HEK293 (cell line): ENCODE measurements at regions not wholly inside any gene's neighbourhood (a gene's known extent, or its start where the extent isn't known, plus 50 kb on each side); places are given as distances from the start of the nearest gene placed in this dataset.

Experiments used
- PRDM10 ChIP-seq: fragments of 450-650 bp; formaldehyde crosslinking; IDR thresholded peaks from 2 replicates; pipeline ENCODE4 v1.5.1; 2016; ENCODE audit warnings: missing biosample characterization, missing genetic modification characterization
- TCF7L2 ChIP-seq: IDR thresholded peaks from 2 replicates; pipeline ENCODE4 v1.6.1; 2011; ENCODE audit warnings: low read depth, mild to moderate bottlenecking, inconsistent platforms, low read length, moderate library complexity, borderline replicate concordance
- TF ChIP-seq, protein P1 (sequence below): fragments of 450-650 bp; formaldehyde crosslinking; IDR thresholded peaks from 2 replicates; pipeline ENCODE4 v1.5.1; 2017; ENCODE audit warnings: missing biosample characterization, missing genetic modification characterization
- TF ChIP-seq, protein P2 (sequence below): fragments of 450-650 bp; formaldehyde crosslinking; IDR thresholded peaks from 2 replicates; pipeline ENCODE4 v1.5.1; 2016; ENCODE audit warnings: missing biosample characterization, missing genetic modification characterization

GRCh38 chr3:99402755-99403154 is 235.6 kb upstream of the COL8A1 start:
- TF ChIP-seq TCF7L2: no peak
- TF ChIP-seq PRDM10: no peak
- TF ChIP-seq, protein P1, sequence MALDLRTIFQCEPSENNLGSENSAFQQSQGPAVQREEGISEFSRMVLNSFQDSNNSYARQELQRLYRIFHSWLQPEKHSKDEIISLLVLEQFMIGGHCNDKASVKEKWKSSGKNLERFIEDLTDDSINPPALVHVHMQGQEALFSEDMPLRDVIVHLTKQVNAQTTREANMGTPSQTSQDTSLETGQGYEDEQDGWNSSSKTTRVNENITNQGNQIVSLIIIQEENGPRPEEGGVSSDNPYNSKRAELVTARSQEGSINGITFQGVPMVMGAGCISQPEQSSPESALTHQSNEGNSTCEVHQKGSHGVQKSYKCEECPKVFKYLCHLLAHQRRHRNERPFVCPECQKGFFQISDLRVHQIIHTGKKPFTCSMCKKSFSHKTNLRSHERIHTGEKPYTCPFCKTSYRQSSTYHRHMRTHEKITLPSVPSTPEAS (tag by site-specific recombination): no peak
- TF ChIP-seq, protein P2, sequence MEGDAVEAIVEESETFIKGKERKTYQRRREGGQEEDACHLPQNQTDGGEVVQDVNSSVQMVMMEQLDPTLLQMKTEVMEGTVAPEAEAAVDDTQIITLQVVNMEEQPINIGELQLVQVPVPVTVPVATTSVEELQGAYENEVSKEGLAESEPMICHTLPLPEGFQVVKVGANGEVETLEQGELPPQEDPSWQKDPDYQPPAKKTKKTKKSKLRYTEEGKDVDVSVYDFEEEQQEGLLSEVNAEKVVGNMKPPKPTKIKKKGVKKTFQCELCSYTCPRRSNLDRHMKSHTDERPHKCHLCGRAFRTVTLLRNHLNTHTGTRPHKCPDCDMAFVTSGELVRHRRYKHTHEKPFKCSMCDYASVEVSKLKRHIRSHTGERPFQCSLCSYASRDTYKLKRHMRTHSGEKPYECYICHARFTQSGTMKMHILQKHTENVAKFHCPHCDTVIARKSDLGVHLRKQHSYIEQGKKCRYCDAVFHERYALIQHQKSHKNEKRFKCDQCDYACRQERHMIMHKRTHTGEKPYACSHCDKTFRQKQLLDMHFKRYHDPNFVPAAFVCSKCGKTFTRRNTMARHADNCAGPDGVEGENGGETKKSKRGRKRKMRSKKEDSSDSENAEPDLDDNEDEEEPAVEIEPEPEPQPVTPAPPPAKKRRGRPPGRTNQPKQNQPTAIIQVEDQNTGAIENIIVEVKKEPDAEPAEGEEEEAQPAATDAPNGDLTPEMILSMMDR (tag by site-specific recombination): no peak
